Small intestine (tissue), 7 donors: ENCODE measurements at regions not wholly inside any gene's neighbourhood (a gene's known extent, or its start where the extent isn't known, plus 50 kb on each side); places are given as distances from the start of the nearest gene placed in this dataset.
"Not testable (repeated sequence)": the region's sequence is repeated elsewhere in the genome, so short reads cannot be mapped to it uniquely, and the experiment has no call there.

Experiments used
- DNase-seq, 2 donors: peaks; one replicate each; pipeline versions ENCODE4 v3.0.0 to v3.0.0-alpha.2; 2013
- FAIRE-seq: peaks from 2 replicates; lab custom pipeline; 2012; peaks lifted over from hg19 to GRCh38; lab: Jason Lieb, UNC
- H3K27ac ChIP-seq, 3 donors: one replicate each; pipeline ENCODE4 v1.5.1; 2013; ENCODE audit warnings: low read length in 2 of 3, mild to moderate bottlenecking in 2 of 3, control low read depth in 1 of 3, inconsistent platforms in 1 of 3, low read depth in 1 of 3, moderate library complexity in 1 of 3
- H3K27me3 ChIP-seq, 3 donors: one replicate each; pipeline ENCODE4 v1.6.1; 2013; ENCODE audit warnings: low read length in 3 of 3, inconsistent platforms in 1 of 3; ENCODE audit not compliant: control insufficient read depth in 3 of 3, insufficient read depth in 3 of 3
- H3K36me3 ChIP-seq, 3 donors: one replicate each; pipeline ENCODE4 v1.6.1; 2013; ENCODE audit warnings: low read length in 3 of 3, inconsistent platforms in 1 of 3, low read depth in 1 of 3, mild to moderate bottlenecking in 1 of 3, moderate library complexity in 1 of 3; ENCODE audit not compliant: control insufficient read depth in 3 of 3, insufficient read depth in 2 of 3
- H3K4me1 ChIP-seq, 3 donors: one replicate each; pipeline ENCODE4 v1.6.1; 2013; ENCODE audit warnings: low read length in 2 of 3, inconsistent platforms in 1 of 3, low read depth in 1 of 3, mild to moderate bottlenecking in 1 of 3, moderate library complexity in 1 of 3; ENCODE audit not compliant: control insufficient read depth in 3 of 3, insufficient read depth in 2 of 3
- H3K4me3 ChIP-seq, 3 donors: one replicate each; pipeline ENCODE4 v1.5.1; 2013; ENCODE audit warnings: low read length in 3 of 3, control low read depth in 1 of 3, inconsistent platforms in 1 of 3, low read depth in 1 of 3, mild to moderate bottlenecking in 1 of 3, moderate library complexity in 1 of 3
- H3K9me3 ChIP-seq, 2 donors: one replicate each; pipeline ENCODE4 v1.6.1; 2013; ENCODE audit warnings: low read depth in 1 of 2, low read length in 1 of 2; ENCODE audit not compliant: control insufficient read depth in 2 of 2, insufficient read depth in 1 of 2
- WGBS, 3 donors: extraction: QIAGEN DNeasy Blood & Tissue Kit; methylation state at CpG; one replicate each; pipeline ENCODE4 v1.1.7; 2013; 5-methylcytosine and 5-hydroxymethylcytosine counted together
- donor health status: healthy with polysubstance abuse.
- donor health status: control.
- donor health status: control.
- donor health status: Bipolar disorder and iron deficiency.
- donor health status: healthy.

DNA sequence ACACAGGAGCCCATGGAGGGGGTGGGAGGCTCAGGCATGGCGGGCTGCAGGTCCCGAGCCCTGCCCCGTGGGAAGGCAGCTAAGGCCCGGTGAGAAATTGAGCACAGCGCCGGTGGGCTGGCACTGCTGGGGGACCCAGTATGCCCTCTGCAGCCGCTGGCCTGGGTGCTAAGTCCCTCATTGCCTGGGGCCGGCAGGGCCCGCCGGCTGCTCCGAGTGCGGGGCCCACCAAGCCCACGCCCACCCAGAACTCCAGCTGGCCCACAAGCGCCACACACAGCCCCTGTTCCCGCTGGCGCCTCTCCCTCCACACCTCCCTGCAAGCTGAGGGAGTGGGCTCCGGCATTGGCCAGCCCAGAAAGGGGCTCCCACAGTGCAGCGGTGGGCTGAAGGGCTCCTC is 625.2 kb upstream of the CITED2 start:
- H3K27ac ChIP-seq, H3K27me3 ChIP-seq, H3K4me3 ChIP-seq, H3K36me3 ChIP-seq, H3K4me1 ChIP-seq, DNase-seq, FAIRE-seq, H3K9me3 ChIP-seq: not testable (repeated sequence)
- 96 to 100% (median 96%) methylated on average over 6 to 18 of the region's 18 CpGs for WGBS, 3 donors

DNA sequence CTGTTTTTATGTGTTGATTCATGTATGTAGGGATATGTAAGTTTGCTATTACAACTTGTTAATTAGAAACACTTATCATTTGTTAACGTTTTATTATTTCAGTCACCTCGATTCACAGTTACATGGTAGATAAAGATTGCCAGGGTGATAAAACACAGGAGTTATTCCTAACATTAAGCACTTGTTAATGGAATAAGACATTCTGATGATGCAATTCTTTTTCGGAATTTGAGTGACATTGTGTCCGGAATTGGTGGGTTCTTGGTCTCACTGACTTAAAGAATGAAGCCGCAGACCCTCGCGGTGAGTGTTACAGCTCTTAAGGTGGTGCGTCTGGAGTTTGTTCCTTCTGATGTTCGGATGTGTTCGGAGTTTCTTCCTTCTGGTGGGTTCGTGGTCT is 624.0 kb upstream of the CITED2 start:
- not testable (repeated sequence) for FAIRE-seq

DNA sequence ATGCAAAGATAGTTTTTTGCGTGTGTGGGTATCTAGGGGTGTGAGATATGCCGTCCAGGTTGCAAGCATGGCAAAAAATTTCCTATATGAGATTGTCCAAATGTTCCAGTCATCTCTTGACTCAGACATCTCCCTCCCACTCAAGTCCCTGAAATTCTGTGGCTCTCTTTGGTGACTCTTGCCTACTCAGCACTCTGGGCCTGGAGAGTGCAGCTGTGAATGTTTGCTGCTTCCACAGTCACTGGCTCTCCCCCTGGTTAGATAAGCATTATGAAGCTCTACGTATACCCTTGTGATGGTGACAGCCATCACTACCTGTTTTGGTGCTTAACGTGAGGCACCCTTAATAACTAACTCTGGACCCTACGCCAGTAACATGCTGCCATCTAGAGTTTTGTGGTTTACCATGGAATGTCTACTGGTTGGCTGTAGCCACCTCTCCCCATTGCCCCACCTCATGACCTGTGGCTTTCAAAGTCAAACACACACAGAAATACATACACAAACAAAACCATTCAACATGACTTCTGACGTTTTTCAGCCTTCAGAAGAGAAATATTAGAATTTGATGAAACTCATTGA is 621.9 kb upstream of the CITED2 start:
- H3K27ac ChIP-seq: no peak overlapping the region
- WGBS, 3 donors: 78 to 89% (median 83%) methylated on average over 6 of the region's 6 CpGs
- H3K4me3 ChIP-seq: no peak overlapping the region
- H3K27me3 ChIP-seq: no peaks in the 10 kb centered on the region
- DNase-seq (no peak), FAIRE-seq (no peak)
- peaks cover 0 to 1% (median 0%) of the 10 kb centered on the region in 3 donors for H3K4me1 ChIP-seq
- H3K9me3 ChIP-seq: peaks cover 0 to 7% of the 10 kb centered on the region in 2 donors
- no peaks in the 10 kb centered on the region for H3K36me3 ChIP-seq

More for the DNA sequence above, 624.0 kb upstream of the CITED2 start:
- H3K27ac ChIP-seq, H3K9me3 ChIP-seq, DNase-seq, H3K4me1 ChIP-seq, H3K27me3 ChIP-seq, H3K4me3 ChIP-seq, H3K36me3 ChIP-seq: not testable (repeated sequence)
- 86 to 92% (median 91%) methylated on average over 10 to 11 of the region's 11 CpGs for WGBS, 3 donors

DNA sequence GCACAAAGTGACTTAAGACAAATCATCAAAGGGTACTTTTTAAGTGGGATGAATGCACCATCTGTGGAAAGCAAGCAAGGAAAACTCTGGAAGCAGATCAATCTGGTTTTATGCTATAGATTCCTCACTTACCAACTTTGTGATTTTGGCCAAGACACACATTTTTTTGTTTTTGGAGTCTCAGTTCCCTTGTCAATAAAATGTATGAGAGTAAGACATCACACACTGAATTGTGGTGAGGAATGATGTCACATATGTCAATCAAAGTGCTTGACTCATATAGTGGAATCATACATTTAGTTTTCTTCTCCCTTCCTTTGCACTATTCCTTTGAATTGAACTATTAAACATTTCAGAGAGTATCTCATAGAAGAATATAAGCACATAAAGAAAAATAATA is 620.5 kb upstream of the CITED2 start:
- Histone ChIP-seq H3K27me3 (no peaks in the 10 kb centered on the region), H3K36me3 (no peaks in the 10 kb centered on the region), H3K4me3 (no peak overlapping the region), H3K27ac (no peak overlapping the region), H3K4me1 (no peaks in the 10 kb centered on the region), H3K9me3 (peaks cover 0 to 7% of the 10 kb centered on the region in 2 donors)
- DNase-seq (no peak), FAIRE-seq (no peak)

DNA sequence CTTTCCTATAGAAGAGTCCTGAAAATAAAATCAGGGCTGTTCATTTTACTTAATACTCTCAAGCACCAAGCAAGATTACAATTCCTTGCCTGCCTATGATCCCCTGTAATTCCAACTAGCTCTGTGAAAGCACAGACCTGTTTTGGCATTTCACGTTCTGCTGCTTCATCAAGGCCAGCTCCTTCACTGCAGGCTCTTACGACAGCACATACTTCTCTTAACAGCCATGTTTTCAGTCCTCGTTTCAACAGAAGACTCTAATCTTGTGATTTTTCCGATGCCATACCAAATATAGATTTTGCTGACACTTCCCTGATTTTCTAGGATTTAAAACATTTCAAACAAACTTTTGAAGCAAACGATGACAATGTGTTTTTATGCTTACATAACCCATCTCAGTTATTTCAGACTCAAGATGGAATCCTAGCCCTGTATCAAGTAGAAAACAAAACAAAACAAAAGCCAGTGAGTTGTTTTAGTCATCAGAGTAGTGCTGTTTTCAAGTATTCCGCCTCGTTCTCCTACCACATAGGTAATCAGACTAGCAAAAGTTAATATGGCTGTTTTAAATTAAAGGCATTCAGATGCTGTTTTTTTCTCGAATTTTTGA is 616.5 kb upstream of the CITED2 start:
- Histone ChIP-seq H3K27me3 (no peaks in the 10 kb centered on the region), H3K36me3 (no peaks in the 10 kb centered on the region), H3K4me1 (no peaks in the 10 kb centered on the region), H3K27ac (no peak overlapping the region), H3K4me3 (no peak overlapping the region), H3K9me3 (peaks cover 0 to 7% of the 10 kb centered on the region in 2 donors)
- FAIRE-seq (no peak), DNase-seq (peak in 1 of 2 donors; percentile 30)
- 58 to 76% (median 73%) methylated on average over 8 of the region's 8 CpGs for WGBS, 3 donors

DNA sequence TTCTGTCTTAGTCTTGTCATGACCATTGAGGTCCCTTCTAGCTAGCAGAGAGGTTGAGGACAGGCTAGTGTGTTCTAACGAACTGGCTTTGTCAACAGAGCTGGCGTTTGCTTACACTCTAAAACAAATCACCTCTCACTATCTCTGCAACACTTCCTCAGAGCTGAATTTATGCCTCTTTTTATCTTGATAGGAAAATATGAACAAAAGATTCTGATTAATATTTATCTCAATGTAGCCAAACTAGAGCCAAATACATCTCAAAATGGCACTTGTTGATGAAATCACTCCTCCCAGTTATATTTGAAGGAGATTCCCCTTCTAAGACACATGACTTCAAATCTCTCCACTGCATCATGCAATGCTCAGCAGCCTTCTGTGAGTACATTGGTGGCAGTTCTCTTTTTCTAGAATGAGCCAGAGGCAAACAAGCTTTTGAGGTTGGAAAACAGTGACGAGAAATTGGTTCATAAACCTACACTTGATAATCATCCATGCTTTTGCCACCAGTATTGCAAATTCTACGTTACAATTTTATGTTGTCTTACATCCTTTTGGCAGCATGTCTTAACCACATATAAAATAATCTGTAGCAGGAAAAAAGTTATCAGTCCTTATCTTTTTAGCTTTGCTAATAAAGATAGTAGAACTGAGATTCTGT is 615.7 kb upstream of the CITED2 start:
- no peaks in the 10 kb centered on the region for H3K4me1 ChIP-seq
- no peak for FAIRE-seq
- 15 to 41% (median 33%) methylated on average over 4 of the region's 4 CpGs for WGBS, 3 donors

DNA sequence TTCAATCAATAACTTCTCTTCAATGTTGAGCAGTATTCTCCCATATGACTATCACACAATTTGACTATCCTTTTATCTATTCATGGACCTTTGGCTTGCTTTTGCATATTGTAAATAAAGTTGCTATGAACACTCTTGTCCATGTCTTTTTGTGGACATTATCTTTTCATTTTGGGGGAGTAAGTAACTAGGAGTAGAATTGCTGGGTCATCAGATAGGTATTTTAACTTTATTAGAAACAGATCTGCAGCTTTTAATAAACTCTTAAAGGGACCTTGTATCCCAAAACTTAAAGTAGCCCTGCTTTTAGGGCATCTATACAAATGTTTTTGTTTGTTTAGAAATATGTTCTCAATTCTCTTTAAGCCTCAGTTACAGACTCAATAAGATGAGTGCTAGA is 614.2 kb upstream of the CITED2 start:
- H3K4me3 ChIP-seq: no peak overlapping the region
- H3K36me3 ChIP-seq: no peaks in the 10 kb centered on the region
- no peaks in the 10 kb centered on the region for H3K9me3 ChIP-seq
- no peak for FAIRE-seq
- no peak for DNase-seq
- no peak overlapping the region for H3K27ac ChIP-seq
- H3K27me3 ChIP-seq: no peaks in the 10 kb centered on the region
- peaks cover 0 to 4% (median 0%) of the 10 kb centered on the region in 3 donors for H3K4me1 ChIP-seq

More for the DNA sequence above, 615.7 kb upstream of the CITED2 start:
- Histone ChIP-seq H3K27me3 (no peaks in the 10 kb centered on the region), H3K4me3 (no peak overlapping the region), H3K9me3 (peaks cover 0 to 7% of the 10 kb centered on the region in 2 donors), H3K27ac (no peak overlapping the region), H3K36me3 (no peaks in the 10 kb centered on the region)
- DNase-seq: no peak

DNA sequence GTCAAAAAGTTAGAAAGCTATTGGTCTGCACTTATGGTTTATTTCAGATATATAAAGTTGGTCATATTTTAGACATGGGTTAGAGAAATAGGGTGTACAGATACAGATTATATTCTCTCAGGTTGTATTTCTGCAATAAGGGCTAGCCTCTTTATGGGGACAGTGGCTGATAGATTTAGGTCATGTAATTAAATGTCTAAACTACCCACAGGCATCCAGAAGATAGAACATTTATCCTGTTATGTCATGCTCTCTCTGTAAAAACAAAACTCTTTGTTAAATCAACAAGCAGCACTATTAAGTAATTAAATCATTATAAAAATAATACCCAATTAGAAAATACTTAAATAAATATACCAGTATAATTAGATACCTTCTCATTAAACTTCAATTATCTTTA is 612.6 kb upstream of the CITED2 start:
- no peak overlapping the region for H3K4me3 ChIP-seq
- peaks cover 0 to 18% (median 5%) of the 10 kb centered on the region in 3 donors for H3K4me1 ChIP-seq
- FAIRE-seq (no peak), DNase-seq (no peak)
- H3K27ac ChIP-seq: no peak overlapping the region
- no peaks in the 10 kb centered on the region for H3K9me3 ChIP-seq
- no peaks in the 10 kb centered on the region for H3K36me3 ChIP-seq
- H3K27me3 ChIP-seq: no peaks in the 10 kb centered on the region
